ENCODE measurements at regions not wholly inside any gene's neighbourhood (a gene's known extent, or its start where the extent isn't known, plus 50 kb on each side); places are given as distances from the start of the nearest gene placed in this dataset.

DNA sequence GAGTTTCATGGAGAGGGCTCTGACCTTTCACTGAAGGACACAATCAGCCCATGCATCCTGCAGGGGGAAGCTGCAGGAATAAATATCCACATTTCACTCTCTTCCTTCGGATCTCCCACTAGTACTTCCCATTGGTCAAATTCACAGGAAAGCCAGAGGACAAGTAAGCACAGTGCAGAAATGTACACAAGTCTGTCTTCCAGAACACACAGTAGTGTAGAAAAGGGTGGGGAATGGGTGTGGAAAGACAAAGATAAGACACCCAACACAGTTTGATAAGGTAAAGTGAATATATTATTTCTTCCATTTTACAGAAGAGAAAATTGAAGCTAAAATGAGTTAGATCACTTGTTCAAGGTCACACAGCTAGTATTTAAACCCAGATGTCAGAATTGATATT lies 81.1 kb upstream of the PCDH19 start:
- TF ChIP-seq TAF1 (IDR thresholded peaks at IDR 0.05; ENCODE audit: low read depth, low read length), result no peak
- no peak for TF ChIP-seq POLR2AphosphoS5 (IDR thresholded peaks at IDR 0.05; ENCODE audit: low read depth, low read length)
- no peak for TF ChIP-seq POLR2A (IDR thresholded peaks at IDR 0.05; ENCODE audit: low read depth, low read length)
- TF ChIP-seq SPI1 (IDR thresholded peaks at IDR 0.05; ENCODE audit: low read depth, low read length), result no peak
- no peak for TF ChIP-seq PAX5 (IDR thresholded peaks at IDR 0.05; ENCODE audit: insufficient read depth, low read length, severe bottlenecking)
- TF ChIP-seq POU2F2 (IDR thresholded peaks at IDR 0.05; ENCODE audit: low read depth, low read length), result no peak

Data from GM12891 (cell line).